Smooth muscle cell (in vitro differentiated cells): ENCODE measurements at regions not wholly inside any gene's neighbourhood (a gene's known extent, or its start where the extent isn't known, plus 50 kb on each side); places are given as distances from the start of the nearest gene placed in this dataset.
"Not testable (repeated sequence)": the region's sequence is repeated elsewhere in the genome, so short reads cannot be mapped to it uniquely, and the experiment has no call there.

Experiments used
- DNase-seq: peaks from one replicate; lab custom pipeline; 2025; ENCODE audit not compliant: unreplicated experiment; lab: John Stamatoyannopoulos, UW
- H2AFZ ChIP-seq: fragments of 200-600 bp; sonication (generic); 2 replicates; pipeline ENCODE4 v1.6.0; 2016; ENCODE audit warnings: antibody characterized with exemption, low read depth, mild to moderate bottlenecking
- H3F3A ChIP-seq: fragments of 200-600 bp; sonication (generic); 2 replicates; pipeline ENCODE4 v1.6.0; 2017; ENCODE audit warnings: antibody characterized with exemption, low read depth
- H3K27ac ChIP-seq: fragments of 200-600 bp; sonication (generic); 2 replicates; pipeline ENCODE4 v1.5.1; 2016; ENCODE audit warnings: low read depth, mild to moderate bottlenecking
- H3K27me3 ChIP-seq: fragments of 200-600 bp; sonication (generic); 2 replicates; pipeline ENCODE4 v1.6.1; 2016; ENCODE audit warnings: low read depth, mild to moderate bottlenecking
- H3K36me3 ChIP-seq: fragments of 200-600 bp; sonication (generic); 2 replicates; pipeline ENCODE4 v1.5.1; 2016; ENCODE audit warnings: low read depth
- H3K4me1 ChIP-seq: fragments of 200-600 bp; sonication (generic); 2 replicates; pipeline ENCODE4 v1.5.1; 2016; ENCODE audit warnings: low read depth
- H3K4me2 ChIP-seq: fragments of 200-600 bp; sonication (generic); 2 replicates; pipeline ENCODE4 v1.6.0; 2016; ENCODE audit warnings: mild to moderate bottlenecking
- H3K4me3 ChIP-seq: fragments of 200-600 bp; sonication (generic); 2 replicates; pipeline ENCODE4 v1.5.1; 2016; ENCODE audit warnings: mild to moderate bottlenecking
- H3K79me2 ChIP-seq: fragments of 200-600 bp; sonication (generic); 2 replicates; pipeline ENCODE4 v1.6.0; 2016; ENCODE audit warnings: low read depth, mild to moderate bottlenecking
- H3K9ac ChIP-seq: fragments of 200-600 bp; sonication (generic); 2 replicates; pipeline ENCODE4 v1.6.0; 2016; ENCODE audit warnings: low read depth
- H3K9me3 ChIP-seq: fragments of 200-600 bp; sonication (generic); replicated peaks from 2 replicates; pipeline ENCODE4 v1.5.1; 2016; ENCODE audit warnings: low read depth
- H4K20me1 ChIP-seq: fragments of 200-600 bp; sonication (generic); 2 replicates; pipeline ENCODE4 v1.6.0; 2016; ENCODE audit warnings: low read depth
- WGBS: methylation state at CpG from one replicate; pipeline ENCODE4 v1.1.7; 2016; ENCODE audit warnings: low lambda C conversion rate; 5-methylcytosine and 5-hydroxymethylcytosine counted together
- TF ChIP-seq, protein P1 (sequence below): fragments of 200-600 bp; sonication (generic); IDR thresholded peaks from 2 replicates; pipeline ENCODE4 v1.5.1; 2017; ENCODE audit warnings: borderline replicate concordance, mild to moderate bottlenecking, antibody characterized with exemption; ENCODE audit not compliant: insufficient read depth, poor library complexity, severe bottlenecking

DNA sequence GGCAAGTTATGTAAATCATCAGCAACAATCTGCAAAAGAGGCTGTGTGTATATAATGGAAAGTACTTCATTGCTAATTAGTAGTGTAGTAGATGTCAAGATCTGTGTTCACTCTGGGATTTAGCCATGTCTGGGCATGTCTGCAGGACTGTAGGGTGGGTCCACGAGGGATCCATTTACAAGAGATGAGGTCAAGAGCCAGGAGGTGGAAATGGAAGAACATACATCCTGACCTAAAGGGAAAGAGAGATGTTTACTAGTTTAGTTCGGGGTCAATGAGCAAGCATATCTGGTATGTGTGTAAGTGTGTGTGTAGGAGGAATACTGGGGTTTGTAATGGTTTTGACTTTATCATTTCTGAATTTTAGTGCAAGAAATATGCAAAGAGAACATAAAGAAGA, 171.5 kb upstream of the NANOGP8 start:
- no peaks in the 10 kb centered on the region for H3K27me3 ChIP-seq

DNA sequence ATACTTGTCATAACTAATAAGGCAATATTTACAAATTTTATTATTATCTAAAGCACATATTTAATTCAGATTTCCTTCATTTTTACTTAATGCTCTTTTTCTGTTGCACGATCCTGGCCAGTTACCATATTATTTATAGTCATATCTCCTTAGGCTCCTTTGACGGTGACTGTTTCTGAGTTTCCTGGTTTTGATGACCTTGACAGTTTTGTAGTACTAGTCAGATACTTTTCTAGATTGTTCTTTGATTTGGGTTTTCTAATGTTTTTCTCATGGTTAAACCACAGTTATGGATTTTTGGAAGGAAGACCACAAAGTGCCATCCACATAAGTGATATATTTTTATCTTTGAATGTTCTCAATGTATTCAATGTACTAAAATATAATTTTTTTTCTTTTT, 171.0 kb upstream of the NANOGP8 start:
- 52% methylated on average over 2 of the region's 2 CpGs for WGBS
- no peaks in the 10 kb centered on the region for H3K9me3 ChIP-seq
- no peak for DNase-seq
- no peaks in the 10 kb centered on the region for H4K20me1 ChIP-seq
- no peaks in the 10 kb centered on the region for H3K79me2 ChIP-seq
- TF ChIP-seq, protein P1, sequence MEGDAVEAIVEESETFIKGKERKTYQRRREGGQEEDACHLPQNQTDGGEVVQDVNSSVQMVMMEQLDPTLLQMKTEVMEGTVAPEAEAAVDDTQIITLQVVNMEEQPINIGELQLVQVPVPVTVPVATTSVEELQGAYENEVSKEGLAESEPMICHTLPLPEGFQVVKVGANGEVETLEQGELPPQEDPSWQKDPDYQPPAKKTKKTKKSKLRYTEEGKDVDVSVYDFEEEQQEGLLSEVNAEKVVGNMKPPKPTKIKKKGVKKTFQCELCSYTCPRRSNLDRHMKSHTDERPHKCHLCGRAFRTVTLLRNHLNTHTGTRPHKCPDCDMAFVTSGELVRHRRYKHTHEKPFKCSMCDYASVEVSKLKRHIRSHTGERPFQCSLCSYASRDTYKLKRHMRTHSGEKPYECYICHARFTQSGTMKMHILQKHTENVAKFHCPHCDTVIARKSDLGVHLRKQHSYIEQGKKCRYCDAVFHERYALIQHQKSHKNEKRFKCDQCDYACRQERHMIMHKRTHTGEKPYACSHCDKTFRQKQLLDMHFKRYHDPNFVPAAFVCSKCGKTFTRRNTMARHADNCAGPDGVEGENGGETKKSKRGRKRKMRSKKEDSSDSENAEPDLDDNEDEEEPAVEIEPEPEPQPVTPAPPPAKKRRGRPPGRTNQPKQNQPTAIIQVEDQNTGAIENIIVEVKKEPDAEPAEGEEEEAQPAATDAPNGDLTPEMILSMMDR, result no peak
- no peaks in the 10 kb centered on the region for H3K36me3 ChIP-seq
- H3K9ac ChIP-seq, result no peak overlapping the region
- peak overlapping the region; percentile 61 for H3K27ac ChIP-seq
- H3K4me2 ChIP-seq, result peak overlapping the region; percentile 21
- H3K4me1 ChIP-seq, result peaks cover 5% of the 10 kb centered on the region
- peak overlapping the region; percentile 72 for H2AFZ ChIP-seq
- no peaks in the 10 kb centered on the region for H3K27me3 ChIP-seq
- no peaks in the 10 kb centered on the region for H3F3A ChIP-seq
- H3K4me3 ChIP-seq, result no peak overlapping the region

More for the DNA sequence above, 171.5 kb upstream of the NANOGP8 start:
- Histone ChIP-seq H3K4me1 (peaks cover 5% of the 10 kb centered on the region), H3K4me3 (no peak overlapping the region), H3K36me3 (no peaks in the 10 kb centered on the region), H3K79me2 (no peaks in the 10 kb centered on the region), H3K9me3 (no peaks in the 10 kb centered on the region), H3K4me2 (peak overlapping the region; percentile 21), H3F3A (no peaks in the 10 kb centered on the region), H3K9ac (no peak overlapping the region), H4K20me1 (no peaks in the 10 kb centered on the region), H3K27ac (peak overlapping the region; percentile 61), H2AFZ (peak overlapping the region; percentile 72)
- TF ChIP-seq, protein P1, result no peak
- no peak for DNase-seq
- WGBS, result 31% methylated on average over 2 of the region's 2 CpGs

DNA sequence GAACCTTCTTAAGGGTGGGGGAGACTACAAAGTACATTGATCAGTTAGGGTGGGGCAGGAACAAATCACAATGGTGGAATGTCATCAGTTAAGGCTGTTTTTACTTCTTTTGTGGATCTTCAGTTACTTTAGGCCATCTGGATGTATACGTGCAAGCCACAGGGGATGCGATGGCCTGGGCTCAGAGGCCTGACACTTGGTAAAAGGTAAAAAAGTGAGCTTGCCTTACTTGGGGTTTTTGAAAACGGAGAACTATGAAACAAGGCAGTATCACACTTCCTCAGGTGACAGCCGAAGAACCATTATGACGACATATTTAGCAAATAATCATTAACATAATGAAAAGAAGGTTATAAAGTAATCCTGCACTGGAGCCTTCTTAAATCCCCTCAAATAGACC, 169.8 kb upstream of the NANOGP8 start:
- H3K9me3 ChIP-seq, H3K4me3 ChIP-seq, H3K79me2 ChIP-seq, H4K20me1 ChIP-seq, H2AFZ ChIP-seq, H3K9ac ChIP-seq, H3K27me3 ChIP-seq, DNase-seq, H3K36me3 ChIP-seq, H3K4me1 ChIP-seq, H3F3A ChIP-seq, H3K4me2 ChIP-seq, H3K27ac ChIP-seq: not testable (repeated sequence)
- WGBS, result 68% methylated on average over 5 of the region's 5 CpGs

DNA sequence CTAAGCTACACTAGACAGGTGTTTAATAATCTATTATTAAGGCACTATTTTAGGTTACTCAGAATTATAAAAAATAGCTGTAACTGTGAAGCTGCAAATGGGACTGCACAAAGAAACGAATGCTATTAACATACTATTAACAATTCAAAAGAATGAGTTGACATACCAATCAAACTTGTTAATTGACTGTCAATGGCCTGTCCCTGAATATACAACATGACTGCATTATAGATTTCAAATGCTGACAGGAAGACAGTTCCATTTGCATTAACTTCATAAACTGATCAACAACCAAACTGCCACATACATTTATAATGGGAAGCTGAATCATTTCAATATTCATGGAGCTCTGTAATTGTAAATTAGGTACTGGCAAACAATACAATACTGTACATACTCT, 169.0 kb upstream of the NANOGP8 start:
- Histone ChIP-seq H2AFZ (no peak overlapping the region), H3K79me2 (no peaks in the 10 kb centered on the region), H3K4me2 (no peak overlapping the region), H3K4me1 (peaks cover 5% of the 10 kb centered on the region), H3K9ac (no peak overlapping the region), H3K27ac (no peak overlapping the region), H3K36me3 (no peaks in the 10 kb centered on the region), H3F3A (no peaks in the 10 kb centered on the region), H3K27me3 (no peaks in the 10 kb centered on the region), H3K4me3 (no peak overlapping the region), H3K9me3 (no peaks in the 10 kb centered on the region), H4K20me1 (no peaks in the 10 kb centered on the region)
- 27% methylated on average over 1 of the region's 1 CpG for WGBS
- TF ChIP-seq, protein P1, result no peak
- DNase-seq, result no peak
